ENCODE measurements at regions not wholly inside any gene's neighbourhood (a gene's known extent, or its start where the extent isn't known, plus 50 kb on each side); places are given as distances from the start of the nearest gene placed in this dataset.

DNA sequence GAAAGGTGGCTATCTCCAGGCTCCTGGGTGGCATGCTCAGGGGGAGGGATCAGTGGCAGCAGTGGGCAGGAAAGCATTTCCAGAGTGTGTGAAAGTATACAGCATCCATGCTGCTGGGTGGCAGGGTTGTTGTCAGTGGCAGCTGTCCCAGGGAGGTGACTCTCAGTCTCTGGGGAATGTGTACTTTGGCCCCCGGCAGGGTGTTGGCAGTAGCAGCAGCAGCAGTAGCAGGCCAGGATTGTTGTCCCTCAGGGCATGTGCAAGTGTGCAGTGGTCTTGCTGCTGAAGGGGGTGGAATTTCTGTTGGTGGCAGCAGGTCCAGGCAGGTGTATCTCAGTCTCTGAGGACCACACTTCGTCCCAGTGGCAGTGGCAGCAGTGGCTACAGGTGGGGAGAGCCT, 71.7 kb upstream of the GUCA2B start:
- TF ChIP-seq ZNF274 (IDR thresholded peaks at IDR 0.05; ENCODE audit: low read depth, low read length) (no peak), YY1 (IDR thresholded peaks at IDR 0.05; ENCODE audit: insufficient read depth, insufficient read length) (no peak), SUZ12 (IDR thresholded peaks at IDR 0.05; ENCODE audit: extremely low read depth, insufficient read depth, insufficient read length) (no peak)

Data from NT2/D1 (cell line).